ACHN (cell line): ENCODE measurements at regions not wholly inside any gene's neighbourhood (a gene's known extent, or its start where the extent isn't known, plus 50 kb on each side); places are given as distances from the start of the nearest gene placed in this dataset.
"Not testable (repeated sequence)": the region's sequence is repeated elsewhere in the genome, so short reads cannot be mapped to it uniquely, and the experiment has no call there.

ENCODE experiments used
- DNase-seq: peaks from one replicate; pipeline ENCODE4 v3.0.0-alpha.2; 2015
- in situ Hi-C: cut with HindIII; loops from 2 replicates; pipeline ENCODE4 v1.10.0; 2017; ENCODE audit warnings: low sequenced_read_pairs, low pct_ligation_motif_present, low pct_unique_long_range_greater_than_20kb

DNA sequence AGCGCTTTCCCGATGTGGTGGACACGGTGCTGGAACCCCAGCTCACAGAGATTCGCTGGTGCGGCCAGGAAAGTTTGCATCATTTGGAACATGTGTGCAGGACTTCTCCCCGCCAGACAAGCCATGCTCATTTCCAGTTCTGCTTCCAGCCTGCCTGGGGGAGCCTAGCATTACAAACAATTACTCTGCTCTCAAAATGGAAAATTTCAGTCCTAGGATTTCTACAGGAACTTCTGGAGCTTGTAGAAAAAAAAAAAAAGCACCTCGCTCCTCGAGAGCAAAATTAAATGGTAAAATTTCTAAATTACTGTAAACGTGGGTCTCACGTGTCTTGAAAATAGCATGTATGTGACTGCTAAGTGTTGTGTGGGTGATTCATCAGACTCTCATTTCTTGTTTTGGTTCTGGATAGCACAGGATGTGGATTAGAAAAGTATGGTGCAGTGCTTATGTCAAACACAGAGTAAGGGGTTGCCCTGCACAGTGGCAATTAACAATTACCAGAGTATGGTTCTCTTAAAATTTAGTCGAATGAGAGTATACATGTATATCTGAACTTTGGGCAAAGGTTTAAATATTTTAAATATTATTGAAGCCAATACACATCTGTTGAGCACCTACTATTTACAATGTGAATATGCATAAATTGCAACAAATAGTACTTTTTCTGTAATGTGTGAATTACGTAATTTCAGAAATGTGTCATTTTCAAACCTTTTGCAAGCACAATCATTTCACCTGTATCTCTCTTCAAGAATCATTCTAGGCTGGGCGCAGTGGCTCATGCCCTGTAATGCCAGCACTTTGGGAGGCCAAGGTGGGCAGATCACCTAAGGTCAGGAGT lies 61.8 kb upstream of the PTGFRN start:
- in situ Hi-C loops, result no loop called here
- no peak for DNase-seq

DNA sequence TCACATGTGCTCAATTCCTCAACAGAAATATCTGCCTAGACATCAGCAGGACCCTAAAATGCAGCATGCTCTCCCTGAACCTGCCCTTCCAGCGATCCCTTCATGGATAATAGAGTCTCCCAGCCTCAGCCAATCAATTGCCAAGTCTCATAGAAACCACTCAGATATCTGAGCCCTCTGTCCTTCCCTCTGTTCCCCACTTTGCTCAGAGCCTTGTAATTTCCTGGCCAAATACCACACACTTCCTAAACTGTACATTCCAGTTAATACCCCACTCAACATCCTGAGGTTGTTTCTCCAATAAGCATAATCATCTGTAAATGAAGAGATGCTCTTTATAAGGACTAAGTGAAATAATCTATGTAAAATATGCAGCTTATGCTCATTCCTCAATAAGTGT lies 59.3 kb upstream of the PTGFRN start:
- in situ Hi-C loops, result no loop called here
- no peak for DNase-seq

GRCh38 chr1:116851189-116851588 lies 58.5 kb upstream of the PTGFRN start:
- DNase-seq, in situ Hi-C loops: not testable (repeated sequence)

DNA sequence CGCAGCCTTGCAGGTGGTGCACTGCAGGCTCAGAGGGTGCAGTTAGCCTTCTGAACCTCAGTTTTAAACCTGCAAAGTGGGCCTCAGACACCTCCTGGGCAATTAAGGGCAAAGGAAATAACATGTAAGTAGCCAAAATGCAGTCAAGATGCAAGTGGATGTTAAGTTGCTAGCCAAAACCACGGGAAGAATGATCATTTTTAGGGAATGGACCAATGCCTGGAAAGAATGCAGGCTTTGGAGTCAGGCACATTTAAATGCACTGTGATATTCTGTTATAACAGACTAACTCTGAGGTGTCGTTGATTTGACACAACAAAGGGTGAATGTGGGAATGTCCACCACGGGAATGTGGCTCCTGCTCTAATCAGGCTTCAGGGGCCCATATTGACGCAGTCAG lies 57.9 kb upstream of the PTGFRN start:
- DNase-seq, result no peak
- in situ Hi-C loops, result no loop called here

DNA sequence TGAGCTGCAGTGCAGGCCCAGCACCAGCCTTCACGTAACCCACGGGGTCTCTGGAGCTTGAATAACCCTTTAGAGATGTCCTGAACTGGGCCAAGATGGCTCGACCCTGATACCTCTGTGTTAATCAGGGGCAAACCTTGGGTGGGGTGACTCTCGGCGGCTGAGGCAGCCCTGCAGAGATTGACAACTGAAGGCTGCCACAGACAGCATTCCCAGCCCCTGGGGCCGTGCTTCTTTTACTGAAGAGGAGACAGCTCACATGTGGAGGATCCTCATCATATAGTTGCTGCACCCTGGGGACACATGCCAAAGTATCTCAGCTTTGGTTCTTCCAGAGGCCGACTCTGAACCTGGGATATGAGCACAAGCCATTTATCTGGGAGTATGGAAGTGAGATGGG lies 57.3 kb upstream of the PTGFRN start:
- in situ Hi-C loops, result no loop called here

GRCh38 chr1:116852910-116853309 lies 56.8 kb upstream of the PTGFRN start:
- DNase-seq, result peak; percentile 29
- in situ Hi-C loops, result no loop called here

More for the DNA sequence above, 57.3 kb upstream of the PTGFRN start:
- no peak for DNase-seq

- in situ Hi-C loops, result no loop called here
- peak; percentile 76 for DNase-seq
Observed at GRCh38 chr1:116853680-116854402, 55.9 kb upstream of the PTGFRN start.

GRCh38 chr1:116854403-116854690 lies 55.4 kb upstream of the PTGFRN start:
- in situ Hi-C loops, result no loop called here
- no peak for DNase-seq

- no peak for DNase-seq
- in situ Hi-C loops, result no loop called here
Observed at GRCh38 chr1:116854716-116855115, 55.0 kb upstream of the PTGFRN start.

DNA sequence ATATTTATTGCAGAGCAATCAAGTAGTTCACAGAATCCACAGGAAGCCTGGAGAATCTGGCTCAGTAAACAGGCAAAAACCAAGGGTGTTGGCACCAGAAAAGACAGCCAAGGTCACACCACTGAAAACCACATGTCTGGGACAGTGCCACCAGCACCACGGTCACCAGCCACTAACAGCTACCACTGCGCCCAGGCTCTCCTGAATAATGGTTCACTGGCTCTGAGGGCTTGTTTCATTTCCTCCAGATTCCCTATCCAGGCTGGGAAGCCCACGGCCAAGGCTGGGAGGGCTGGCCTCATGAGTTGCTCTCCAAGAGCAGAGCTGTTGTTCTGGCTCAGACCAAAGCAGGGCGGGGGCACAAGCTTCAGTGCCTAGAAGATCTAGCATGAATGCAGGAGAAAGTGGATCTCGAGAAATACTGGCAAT lies 54.5 kb upstream of the PTGFRN start:
- no peak for DNase-seq
- in situ Hi-C loops, result no loop called here

DNA sequence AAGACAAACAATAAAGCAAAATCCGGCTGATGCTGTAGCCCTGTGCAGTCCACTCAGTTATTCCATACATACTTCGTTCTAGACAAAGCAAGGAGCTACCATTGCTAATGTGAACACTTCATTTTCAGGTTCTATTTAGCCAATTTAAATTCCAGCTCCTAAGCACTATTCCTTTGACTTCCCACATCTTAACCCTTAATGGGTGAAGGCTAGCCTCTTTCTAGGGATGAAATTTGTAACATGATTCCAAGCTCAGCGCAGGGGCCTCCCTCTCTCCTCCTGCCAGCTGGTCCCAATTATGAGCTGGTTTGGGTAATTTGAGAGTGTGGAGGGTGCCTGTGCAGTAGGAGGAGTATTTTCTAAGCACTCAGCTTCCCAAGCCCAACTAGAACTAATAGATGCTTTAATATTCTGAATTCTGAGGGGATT lies 53.9 kb upstream of the PTGFRN start:
- in situ Hi-C loops, result no loop called here
- DNase-seq, result no peak

GRCh38 chr1:116856312-116856711 lies 53.4 kb upstream of the PTGFRN start:
- DNase-seq, result no peak
- in situ Hi-C loops, result no loop called here

- no peak for DNase-seq
- in situ Hi-C loops, result no loop called here
Observed at GRCh38 chr1:116857092-116857491, 52.6 kb upstream of the PTGFRN start.
